Neural progenitor cell (in vitro differentiated cells): ENCODE measurements at regions not wholly inside any gene's neighbourhood (a gene's known extent, or its start where the extent isn't known, plus 50 kb on each side); places are given as distances from the start of the nearest gene placed in this dataset.

Experiments used
- CTCF ChIP-seq: fragments of 200-600 bp; sonication (generic); IDR thresholded peaks from 2 replicates; pipeline ENCODE4 v1.5.1; 2017; ENCODE audit warnings: antibody characterized with exemption, mild to moderate bottlenecking
- EZH2 ChIP-seq: fragments of 200-600 bp; sonication (generic); IDR thresholded peaks from 2 replicates; pipeline ENCODE4 v1.6.1; 2017; ENCODE audit warnings: antibody characterized with exemption, mild to moderate bottlenecking, moderate library complexity

GRCh38 chr7:68408873-68409272, 1189.4 kb upstream of the AUTS2 start:
- no peak for TF ChIP-seq CTCF
- TF ChIP-seq EZH2 = no peak
